GM18868 (cell line): ENCODE measurements at regions not wholly inside any gene's neighbourhood (a gene's known extent, or its start where the extent isn't known, plus 50 kb on each side); places are given as distances from the start of the nearest gene placed in this dataset.
A peak's percentile ranks its signal among the peaks of the same experiment; 100 is the strongest.

Source experiments
- ATAC-seq: cut with Tn5 transposase; IDR thresholded peaks from one replicate; pipeline ENCODE4 v1.9.1; 2021; ENCODE audit warnings: mild to moderate bottlenecking, moderate library complexity; ENCODE audit not compliant: unreplicated experiment

- peak; percentile 97 for ATAC-seq
Measured at GRCh38 chr16:73289232-73289631, 241.3 kb upstream of the ZFHX3 start.

- no peak for ATAC-seq
Measured at GRCh38 chr16:73288520-73288919, 240.6 kb upstream of the ZFHX3 start.

DNA sequence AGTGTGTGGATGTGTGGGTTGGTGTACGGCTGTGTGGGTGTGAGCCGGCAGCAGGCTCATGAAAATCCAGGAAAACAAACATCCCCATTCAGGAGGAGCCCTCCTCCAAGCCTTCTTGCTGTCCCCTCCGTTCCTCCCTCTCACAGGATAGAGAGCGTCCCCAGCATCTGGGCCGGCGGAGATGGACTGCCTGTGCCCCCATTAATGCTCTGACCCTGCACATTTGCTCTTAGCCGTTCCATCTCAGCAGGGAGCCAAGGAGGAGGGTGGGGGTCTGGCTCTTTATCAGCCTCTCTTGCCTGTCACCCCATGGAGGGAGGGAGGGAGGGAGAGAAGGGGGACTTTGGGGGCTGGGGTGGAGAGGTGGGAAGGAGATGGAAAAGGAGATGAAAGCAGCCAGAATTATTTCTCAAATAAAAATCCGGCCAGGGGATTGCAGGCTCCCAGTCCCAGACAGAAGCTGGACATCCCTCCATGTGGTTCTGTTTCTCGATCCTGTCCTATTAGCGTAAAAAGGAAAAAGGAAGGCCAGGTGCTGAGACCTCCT is 240.0 kb upstream of the ZFHX3 start:
- ATAC-seq: no peak

- no peak for ATAC-seq
Measured at GRCh38 chr16:73286346-73287267, 238.7 kb upstream of the ZFHX3 start.

DNA sequence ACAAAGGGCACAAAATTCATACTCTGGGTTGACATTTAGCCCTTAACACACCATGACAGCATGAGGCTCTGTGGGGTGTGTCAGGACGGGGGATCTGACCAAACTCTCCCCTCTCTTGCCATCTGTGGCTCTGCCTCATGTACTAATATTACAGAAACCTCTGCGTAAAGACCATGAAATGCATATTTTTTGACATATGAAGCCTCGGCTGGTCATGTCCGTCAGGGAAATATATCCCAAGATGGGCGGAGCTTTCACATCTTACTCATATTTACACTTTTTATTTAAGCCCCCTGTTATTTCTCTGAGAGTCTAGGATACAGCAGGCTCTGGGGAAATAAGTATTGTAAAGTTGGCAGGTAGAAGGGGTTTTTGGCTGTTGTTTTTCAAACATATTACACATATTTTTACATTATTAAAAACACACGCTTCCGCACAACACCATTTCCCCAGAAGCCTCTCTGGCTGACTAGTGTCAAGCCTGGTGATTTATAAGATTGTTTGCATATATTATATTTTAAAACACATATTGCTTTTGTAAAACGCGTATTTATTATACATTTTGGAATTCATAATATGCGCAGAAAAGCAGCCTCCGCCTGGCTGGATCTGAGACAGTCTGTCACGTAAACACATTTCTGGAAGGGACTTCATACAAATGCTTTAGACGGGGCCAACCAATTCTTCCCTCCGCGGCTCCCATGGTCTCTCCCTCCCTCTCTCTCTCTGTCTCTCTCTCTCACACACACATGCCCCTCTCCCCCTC is 237.7 kb upstream of the ZFHX3 start:
- no peak for ATAC-seq

DNA sequence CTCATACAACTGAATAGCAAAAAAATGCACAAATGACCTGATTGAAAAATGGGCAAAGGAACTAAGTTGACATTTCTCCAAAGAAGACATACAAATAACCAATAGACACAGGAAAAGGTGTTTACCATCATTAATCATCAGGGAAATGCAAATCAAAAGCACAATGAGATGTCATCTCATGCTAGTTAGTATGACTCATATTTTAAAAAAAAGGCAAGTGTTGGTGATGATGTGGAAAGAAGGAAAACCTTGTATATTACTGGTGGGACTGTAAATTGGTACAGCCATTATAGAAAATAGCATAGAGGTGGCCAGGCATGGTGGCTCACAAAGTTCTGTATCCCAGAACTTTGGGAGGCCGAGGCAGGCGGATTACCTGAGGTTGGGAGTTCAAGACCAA is 232.5 kb upstream of the ZFHX3 start:
- no peak for ATAC-seq

- no peak for ATAC-seq
Measured at GRCh38 chr16:73279451-73279850, 231.5 kb upstream of the ZFHX3 start.

- no peak for ATAC-seq
Measured at GRCh38 chr16:73277071-73277470, 229.1 kb upstream of the ZFHX3 start.

- ATAC-seq: no peak
Measured at GRCh38 chr16:73275448-73275847, 227.5 kb upstream of the ZFHX3 start.

DNA sequence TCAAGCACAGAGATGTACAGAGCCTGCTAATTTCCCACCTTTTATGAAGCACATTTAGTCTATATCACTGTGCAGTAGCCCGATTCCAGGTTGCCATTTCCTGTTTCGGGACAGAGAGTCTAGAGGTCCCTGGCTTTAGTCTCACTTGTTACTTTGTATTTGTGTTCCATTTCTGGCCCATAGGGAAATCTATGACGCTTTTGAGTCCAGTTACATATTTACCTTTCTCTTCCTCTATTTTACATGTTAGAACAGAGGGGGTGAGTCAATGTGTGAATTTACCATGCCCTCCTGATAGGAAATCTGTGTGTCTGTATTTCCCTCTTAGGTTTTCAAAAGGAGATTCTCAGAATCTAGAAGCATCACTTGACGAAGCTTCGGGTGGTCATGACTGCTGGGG is 227.1 kb upstream of the ZFHX3 start:
- peak; percentile 53 for ATAC-seq

DNA sequence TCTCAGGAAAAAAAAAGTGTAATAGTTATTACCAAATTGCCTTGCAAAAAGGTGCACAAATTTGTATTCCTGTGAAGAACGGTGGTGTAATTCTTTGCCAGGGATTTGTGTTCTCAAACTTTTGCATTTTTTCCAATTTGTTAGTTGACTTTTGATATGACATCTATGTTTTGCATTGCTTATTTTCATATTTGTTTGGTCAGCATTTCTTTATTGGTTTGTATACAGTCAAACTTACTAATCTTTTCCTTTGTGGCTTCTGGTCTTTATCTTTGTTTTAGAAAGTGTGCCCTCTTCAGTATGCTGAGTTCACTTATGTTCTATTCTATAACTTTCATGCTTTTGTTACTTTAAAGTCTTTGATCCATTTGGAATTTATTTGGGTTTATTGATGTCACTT is 226.2 kb upstream of the ZFHX3 start:
- ATAC-seq: no peak

GRCh38 chr16:73268366-73268993 is 220.6 kb upstream of the ZFHX3 start:
- ATAC-seq: no peak

- no peak for ATAC-seq
Measured at GRCh38 chr16:73265935-73266334, 218.0 kb upstream of the ZFHX3 start.

GRCh38 chr16:73265124-73265837 is 217.4 kb upstream of the ZFHX3 start:
- no peak for ATAC-seq

DNA sequence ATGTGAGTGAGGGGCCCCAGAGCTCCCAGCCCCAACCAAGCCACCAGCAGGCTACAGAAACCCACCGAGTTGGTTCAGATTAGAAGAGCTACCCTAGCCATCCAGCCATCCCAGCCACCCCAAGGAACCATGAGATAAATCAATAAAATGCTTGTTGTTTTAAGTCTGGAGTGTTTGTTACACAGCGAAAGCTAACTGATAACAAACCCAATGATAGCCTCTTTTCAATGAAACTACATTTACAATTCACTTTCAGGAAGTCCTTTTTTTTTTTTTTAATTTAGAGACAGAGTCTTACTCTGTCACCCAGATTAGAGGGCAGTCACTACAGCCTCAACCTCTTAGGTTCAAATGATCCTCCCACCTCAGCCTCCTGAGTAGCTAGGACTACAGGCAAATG is 215.0 kb upstream of the ZFHX3 start:
- no peak for ATAC-seq

DNA sequence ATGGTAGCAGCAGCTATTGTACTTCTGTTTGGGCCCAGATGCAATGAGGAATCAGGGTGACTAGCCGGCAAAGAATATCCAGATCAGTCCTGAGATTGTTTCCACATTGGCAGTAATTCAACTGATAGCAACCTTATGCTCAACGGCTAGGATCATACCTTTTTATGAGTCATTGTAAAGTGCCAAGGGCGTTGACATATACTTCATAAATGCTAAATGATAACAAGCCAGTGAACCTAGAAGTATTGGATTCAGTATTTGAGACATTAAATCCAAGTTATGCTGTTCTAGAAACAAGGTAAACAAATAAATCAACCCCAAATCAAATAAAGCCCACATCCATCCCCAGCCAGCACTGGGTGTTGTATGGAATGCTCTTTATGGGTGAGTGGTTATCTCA is 207.1 kb upstream of the ZFHX3 start:
- ATAC-seq: no peak

DNA sequence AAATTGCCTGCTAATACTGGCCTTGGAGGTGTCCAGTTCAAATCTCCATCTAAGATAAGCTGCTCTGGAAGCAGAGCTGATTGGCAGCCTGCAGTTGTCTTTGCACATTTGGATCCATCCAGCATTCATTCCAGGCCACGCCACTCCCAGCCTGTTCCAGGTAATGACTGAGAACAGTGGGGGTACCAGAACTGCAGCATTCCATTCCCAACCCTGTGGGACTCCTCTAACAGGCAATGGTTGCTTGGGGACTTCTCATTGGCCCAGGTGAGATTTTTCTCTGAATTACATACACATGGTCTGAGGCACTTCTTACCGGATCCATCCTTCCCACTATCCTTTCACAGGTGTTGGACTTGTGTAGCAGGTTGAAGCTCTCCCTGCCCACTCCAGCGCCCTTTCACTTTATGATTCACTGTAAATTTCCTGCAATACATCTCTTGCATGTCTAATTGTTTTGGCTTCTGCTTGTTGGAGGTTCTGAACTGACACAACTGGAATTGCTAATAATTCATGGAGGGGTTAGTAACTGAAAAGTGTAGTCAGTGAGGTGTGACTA is 206.1 kb upstream of the ZFHX3 start:
- ATAC-seq: no peak

DNA sequence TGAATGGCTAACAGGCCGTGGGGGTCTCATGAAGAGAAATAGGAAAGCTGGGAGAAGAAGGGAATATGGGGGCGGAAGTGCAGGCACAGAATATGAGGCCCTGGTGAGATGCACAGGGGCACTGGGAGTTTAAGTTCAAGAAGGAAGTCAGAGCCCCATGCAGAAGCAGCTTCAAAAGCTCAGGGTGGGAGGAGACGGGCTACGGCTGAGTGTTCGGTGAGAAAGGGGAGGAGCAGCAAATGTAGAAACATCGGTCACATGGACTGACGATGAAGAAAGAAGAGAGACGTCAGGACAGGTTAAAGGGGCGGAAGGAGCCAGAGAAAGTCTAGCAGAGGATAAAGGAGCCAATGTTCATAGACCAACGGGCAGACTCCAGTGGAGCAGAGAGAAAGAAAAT is 204.5 kb upstream of the ZFHX3 start:
- no peak for ATAC-seq

DNA sequence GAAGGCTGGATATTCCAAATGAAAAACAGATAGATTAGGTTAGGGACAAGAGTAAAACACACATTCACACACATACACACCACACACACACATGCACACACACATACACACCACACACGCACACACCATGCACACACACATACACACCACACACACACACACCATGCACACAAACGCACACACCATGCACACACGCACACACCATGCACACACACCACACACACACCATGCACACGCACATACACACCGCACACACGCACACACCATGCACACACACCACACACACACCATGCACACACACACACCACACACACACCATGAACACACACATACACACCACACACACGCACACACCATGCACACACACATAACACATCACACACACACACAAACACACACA is 203.7 kb upstream of the ZFHX3 start:
- no peak for ATAC-seq

GRCh38 chr16:73248316-73248715 is 200.4 kb upstream of the ZFHX3 start:
- no peak for ATAC-seq
